HG02981 (cell line): ENCODE measurements at regions not wholly inside any gene's neighbourhood (a gene's known extent, or its start where the extent isn't known, plus 50 kb on each side); places are given as distances from the start of the nearest gene placed in this dataset.

Experiments
- ATAC-seq: cut with Tn5 transposase; IDR thresholded peaks from one replicate; pipeline ENCODE4 v1.9.1; 2021; ENCODE audit warnings: mild to moderate bottlenecking, moderate library complexity; ENCODE audit not compliant: unreplicated experiment

- ATAC-seq, result no peak
Observed at GRCh38 chr11:37124384-37124783, 526.3 kb upstream of the RAG2 start.

- ATAC-seq, result no peak
Observed at GRCh38 chr11:37115963-37116362, 517.9 kb upstream of the RAG2 start.

DNA sequence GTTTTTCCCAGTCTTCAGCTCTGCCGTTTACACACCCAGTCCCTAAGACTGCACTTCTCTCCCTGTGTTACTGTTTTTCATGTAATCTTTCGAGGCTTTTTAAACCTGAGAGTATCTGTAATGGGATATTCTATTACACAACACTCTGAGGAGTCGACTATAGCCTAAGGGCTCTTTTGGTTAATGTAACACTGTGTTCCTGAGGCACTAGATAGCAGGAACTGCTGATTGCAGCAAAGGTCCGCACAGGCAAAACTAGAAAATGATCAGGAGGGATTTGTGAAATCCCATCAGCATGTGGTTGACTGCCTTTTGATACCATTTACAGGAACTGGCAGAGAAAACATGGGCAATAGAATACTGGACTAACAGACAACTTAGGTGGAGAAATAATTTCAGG lies 512.3 kb upstream of the RAG2 start:
- ATAC-seq, result no peak

GRCh38 chr11:37109286-37109585 lies 511.2 kb upstream of the RAG2 start:
- no peak for ATAC-seq

- ATAC-seq, result no peak
Observed at GRCh38 chr11:37108436-37109285, 510.6 kb upstream of the RAG2 start.

- ATAC-seq, result no peak
Observed at GRCh38 chr11:37107831-37108230, 509.8 kb upstream of the RAG2 start.

DNA sequence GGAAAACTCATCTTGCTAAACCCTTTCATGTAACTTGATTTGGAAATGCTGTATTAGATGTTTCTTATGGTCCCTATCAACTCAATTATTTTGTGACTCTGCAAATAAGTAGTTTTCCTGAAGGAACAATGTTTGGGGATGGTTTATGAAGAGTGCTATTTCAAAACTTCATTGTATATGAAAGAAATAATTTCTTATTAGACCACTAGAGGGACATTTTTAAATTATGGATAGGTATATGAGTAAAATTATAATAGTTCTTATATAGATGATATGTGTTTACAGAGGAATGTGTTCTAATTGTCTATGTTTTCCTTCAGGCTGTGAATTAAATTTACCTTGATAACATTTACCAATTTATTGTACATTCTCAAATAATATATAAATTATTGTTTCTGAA lies 509.4 kb upstream of the RAG2 start:
- ATAC-seq, result no peak

- no peak for ATAC-seq
Observed at GRCh38 chr11:37105427-37105826, 507.4 kb upstream of the RAG2 start.

- ATAC-seq, result no peak
Observed at GRCh38 chr11:37104380-37104779, 506.3 kb upstream of the RAG2 start.

- ATAC-seq, result no peak
Observed at GRCh38 chr11:37100008-37100407, 502.0 kb upstream of the RAG2 start.

- ATAC-seq, result no peak
Observed at GRCh38 chr11:37092487-37092886, 494.5 kb upstream of the RAG2 start.

GRCh38 chr11:37089439-37089838 lies 491.4 kb upstream of the RAG2 start:
- no peak for ATAC-seq

- ATAC-seq, result no peak
Observed at GRCh38 chr11:37088573-37088910, 490.5 kb upstream of the RAG2 start.

GRCh38 chr11:37087650-37088572 lies 489.9 kb upstream of the RAG2 start:
- no peak for ATAC-seq

DNA sequence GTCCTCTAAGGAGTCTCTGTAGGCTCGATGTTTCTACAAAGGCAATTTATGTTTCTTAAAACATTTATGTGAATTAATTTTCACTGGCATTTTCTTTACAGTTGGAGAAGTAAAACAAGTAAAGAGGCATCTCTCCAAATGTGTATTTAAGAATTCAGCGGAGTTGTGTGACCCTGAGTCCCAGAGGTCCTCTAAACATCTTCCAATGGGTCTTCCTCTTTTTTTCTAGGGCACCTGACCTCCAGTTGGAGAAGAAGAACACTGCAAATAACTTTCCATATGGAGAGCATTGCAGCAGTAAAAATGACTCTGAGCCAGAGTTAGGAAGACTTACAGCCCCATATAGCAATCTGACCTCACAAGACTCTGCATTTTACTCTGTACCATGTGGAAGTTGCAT lies 480.5 kb upstream of the RAG2 start:
- no peak for ATAC-seq

DNA sequence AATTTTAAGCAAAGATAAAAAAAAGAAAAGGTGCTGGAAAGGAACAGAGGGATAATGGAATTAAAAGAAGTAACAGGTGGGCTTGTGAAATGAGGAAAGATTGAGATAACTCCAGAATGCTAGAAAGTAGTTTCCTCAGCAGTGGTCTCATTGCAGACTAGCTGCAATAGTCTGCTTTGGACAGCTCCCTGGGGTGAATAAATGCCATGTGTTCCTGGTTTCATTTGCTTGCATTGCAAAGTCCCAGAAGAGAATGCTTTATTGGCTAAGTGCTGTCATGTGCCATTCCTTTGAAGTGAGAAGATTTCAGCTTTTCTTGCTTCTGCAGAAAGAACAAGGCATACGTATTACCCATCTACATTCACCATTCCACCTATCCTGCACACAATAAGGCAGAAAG lies 478.8 kb upstream of the RAG2 start:
- no peak for ATAC-seq

- ATAC-seq, result no peak
Observed at GRCh38 chr11:37072538-37073055, 474.6 kb upstream of the RAG2 start.

DNA sequence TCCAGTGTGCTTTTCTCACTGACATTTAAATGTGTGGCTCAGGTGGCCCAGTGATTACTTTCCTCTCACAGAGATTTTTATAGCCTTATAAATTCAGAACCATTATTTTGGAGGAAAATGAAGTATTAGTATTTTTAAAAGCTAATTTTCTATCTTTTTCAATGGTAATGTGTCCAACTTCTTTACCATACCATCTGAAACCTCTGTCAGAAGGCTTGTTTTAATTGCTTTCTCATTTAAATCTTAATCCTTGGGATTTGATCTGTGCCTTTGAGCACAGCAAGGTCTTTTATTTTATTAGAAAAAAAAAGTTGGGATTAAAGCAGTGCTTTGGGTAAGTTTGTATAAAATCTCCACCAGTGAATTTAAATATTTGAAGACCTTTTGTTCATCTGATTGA lies 452.3 kb upstream of the RAG2 start:
- ATAC-seq, result no peak

- ATAC-seq, result no peak
Observed at GRCh38 chr11:37040921-37041320, 442.9 kb upstream of the RAG2 start.

- no peak for ATAC-seq
Observed at GRCh38 chr11:37038911-37039310, 440.9 kb upstream of the RAG2 start.

DNA sequence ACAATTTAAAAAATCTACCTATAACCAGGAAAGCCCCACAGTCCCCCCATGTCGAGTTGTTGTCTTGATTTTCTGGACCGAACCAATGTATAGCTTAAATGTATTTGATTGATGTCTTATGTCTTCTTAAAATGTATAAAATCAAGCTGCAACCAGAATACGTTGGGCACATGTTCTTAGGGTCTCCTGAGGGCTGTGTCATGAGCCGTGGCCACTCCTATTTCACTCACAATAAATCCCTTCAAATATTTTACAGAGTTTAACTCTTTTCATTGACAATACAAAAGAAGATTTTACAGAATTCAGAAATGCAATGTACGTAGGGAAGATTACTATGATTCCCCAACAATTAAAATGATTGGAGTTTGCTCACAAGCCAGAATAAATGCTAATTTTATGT lies 428.7 kb upstream of the RAG2 start:
- ATAC-seq, result no peak

DNA sequence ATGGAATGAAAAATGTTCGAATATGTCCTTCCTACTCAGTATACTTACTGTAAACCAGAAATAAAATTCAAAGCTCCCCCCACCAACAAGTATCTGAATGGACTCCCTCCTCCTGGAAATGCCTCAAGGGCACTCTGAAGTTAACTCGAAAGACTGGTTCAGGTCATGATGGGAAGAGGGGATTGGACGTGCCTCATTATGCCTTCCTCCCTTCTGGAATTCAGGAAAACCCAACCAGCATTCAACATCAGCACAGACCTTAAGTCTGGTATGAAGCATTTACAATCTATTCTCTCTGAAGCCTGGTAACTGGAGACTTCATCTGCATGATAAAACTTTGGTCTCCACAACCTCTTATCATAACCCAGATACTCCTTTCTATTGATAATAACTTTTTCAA lies 428.3 kb upstream of the RAG2 start:
- ATAC-seq, result no peak
